Endothelial cell of umbilical vein (primary cell): ENCODE measurements at regions not wholly inside any gene's neighbourhood (a gene's known extent, or its start where the extent isn't known, plus 50 kb on each side); places are given as distances from the start of the nearest gene placed in this dataset.

Experiments used
- BruUV-seq: library from RNA; stranded (reverse); fragments of 400-500 nt; replicated peaks from 2 replicates; lab custom pipeline; 2021; lab: Mats Ljungman, UMichigan
- CTCF ChIA-PET: fragments of 300-600, 350-600 bp; sonication (Branson Sonifier 250); formaldehyde crosslinking; loops from one replicate; lab custom pipeline; 2021; ENCODE audit warnings: antibody characterized with exemption, inconsistent platforms; lab: Charles Lee
- POLR2A ChIA-PET: fragments of 300-600, 350-600 bp; sonication (Branson Sonifier 250); formaldehyde crosslinking; loops from one replicate; lab custom pipeline; 2021; ENCODE audit warnings: antibody characterized with exemption, inconsistent platforms; lab: Charles Lee
- DNase-seq: peaks from one replicate; pipeline ENCODE4 v3.0.0-alpha.2; 2011; ENCODE audit warnings: low read depth, low spot score
- FAIRE-seq: peaks from 2 replicates; lab custom pipeline; 2011; peaks lifted over from hg19 to GRCh38; lab: Jason Lieb, UNC
- H2AFZ ChIP-seq: 2 replicates; pipeline ENCODE4 v1.6.0; 2012; ENCODE audit warnings: low read depth, low read length, control low read depth, inconsistent platforms
- H3K27ac ChIP-seq: 2 replicates; pipeline ENCODE4 v1.5.1; 2011; ENCODE audit warnings: low read depth, mild to moderate bottlenecking, control low read depth, low read length, moderate library complexity; ENCODE audit not compliant: insufficient read depth
- H3K27me3 ChIP-seq, 2 experiments: 2 replicates each; pipeline versions ENCODE4 v1.6.0 to v1.6.1; 2011; ENCODE audit warnings: low read length in 2 of 2, mixed read lengths in 1 of 2; ENCODE audit not compliant: control insufficient read depth in 2 of 2, insufficient read depth in 2 of 2
- H3K36me3 ChIP-seq, 2 experiments: 2 replicates in 1 of 2; 3 replicates in 1 of 2; pipeline ENCODE4 v1.5.1; 2011; ENCODE audit warnings: low read length in 2 of 2, mild to moderate bottlenecking in 1 of 2, moderate library complexity in 1 of 2; ENCODE audit not compliant: control insufficient read depth in 2 of 2, insufficient read depth in 2 of 2; ENCODE audit errors: extremely low read depth in 1 of 2
- H3K4me1 ChIP-seq: 3 replicates; pipeline ENCODE4 v1.5.1; 2011; ENCODE audit warnings: mild to moderate bottlenecking, low read length; ENCODE audit not compliant: control insufficient read depth, insufficient read depth; ENCODE audit errors: extremely low read depth
- H3K4me2 ChIP-seq: 2 replicates; pipeline ENCODE4 v1.6.1; 2011; ENCODE audit warnings: low read length, control low read depth, mixed read lengths; ENCODE audit not compliant: insufficient read depth
- H3K4me3 ChIP-seq, 3 experiments: fragments of 200-600 bp in 1 of 3; sonication (generic), shearing (Covaris generic) in 1 of 3; replicated peaks in 1 of 3; 2 replicates each; pipeline ENCODE4 v1.5.1; 2011 to 2016; ENCODE audit warnings: control low read depth in 3 of 3, low read length in 3 of 3, mild to moderate bottlenecking in 2 of 3, inconsistent platforms in 1 of 3, low read depth in 1 of 3, moderate library complexity in 1 of 3; ENCODE audit not compliant: insufficient read depth in 1 of 3
- H3K79me2 ChIP-seq: 2 replicates; pipeline ENCODE4 v1.6.0; 2012; ENCODE audit warnings: low read length, inconsistent platforms; ENCODE audit not compliant: control insufficient read depth, insufficient read depth
- H3K9ac ChIP-seq: replicated peaks from 2 replicates; pipeline ENCODE3; 2011; ENCODE audit warnings: low read length, control low read depth; ENCODE audit not compliant: insufficient read depth; ENCODE audit errors: extremely low read depth
- H3K9me1 ChIP-seq: replicated peaks from 3 replicates; pipeline ENCODE4 v1.6.0; 2011; ENCODE audit warnings: mild to moderate bottlenecking, low read length; ENCODE audit not compliant: control insufficient read depth, insufficient read depth; ENCODE audit errors: extremely low read depth
- H3K9me3 ChIP-seq: replicated peaks from 2 replicates; pipeline ENCODE4 v1.5.1; 2012; ENCODE audit warnings: low read length, inconsistent platforms; ENCODE audit not compliant: control insufficient read depth, insufficient read depth
- H4K20me1 ChIP-seq: replicated peaks from 2 replicates; pipeline ENCODE3; 2011; ENCODE audit warnings: mild to moderate bottlenecking, low read length; ENCODE audit not compliant: control insufficient read depth, insufficient read depth; ENCODE audit errors: extremely low read depth
- CTCF ChIP-seq, 2 donors: IDR thresholded peaks; 1 replicate in 1 of 2; 2 replicates in 1 of 2; pipeline ENCODE4 v1.5.1; 2011; ENCODE audit warnings: low read length in 2 of 2, mild to moderate bottlenecking in 2 of 2, moderate library complexity in 2 of 2, control low read depth in 1 of 2, inconsistent platforms in 1 of 2, low read depth in 1 of 2; ENCODE audit not compliant: insufficient read depth in 1 of 2; ENCODE audit errors: extremely low read depth in 1 of 2
- EZH2 ChIP-seq: IDR thresholded peaks from 2 replicates; pipeline ENCODE4 v1.6.1; 2012; ENCODE audit warnings: borderline replicate concordance, low read depth, mild to moderate bottlenecking, moderate library complexity, low read length, inconsistent platforms; ENCODE audit not compliant: severe bottlenecking
- FOS ChIP-seq: IDR thresholded peaks from 2 replicates; pipeline ENCODE4 v1.6.1; 2011; ENCODE audit warnings: mild to moderate bottlenecking, low read length, moderate library complexity, borderline replicate concordance; ENCODE audit not compliant: insufficient read depth
- GATA2 ChIP-seq: IDR thresholded peaks from 2 replicates; pipeline ENCODE4 v1.7.0; 2011; ENCODE audit warnings: low read depth, mild to moderate bottlenecking, moderate library complexity, mixed read lengths, low read length; ENCODE audit not compliant: insufficient read length, insufficient read depth
- JUN ChIP-seq: IDR thresholded peaks from 2 replicates; pipeline ENCODE4 v1.6.1; 2011; ENCODE audit warnings: borderline replicate concordance, low read depth; ENCODE audit not compliant: insufficient read length, insufficient read depth
- MAX ChIP-seq: IDR thresholded peaks from 2 replicates; pipeline ENCODE4 v1.6.1; 2011; ENCODE audit not compliant: insufficient read depth, insufficient read length
- MYC ChIP-seq: IDR thresholded peaks from one replicate; pipeline ENCODE4 v1.6.1; 2011; ENCODE audit warnings: mild to moderate bottlenecking, low read depth, low read length
- POLR2A ChIP-seq: IDR thresholded peaks from 2 replicates; pipeline ENCODE4 v1.6.1; 2012; ENCODE audit warnings: low read depth, mild to moderate bottlenecking, control low read depth, low read length
- POLR2AphosphoS5 ChIP-seq: IDR thresholded peaks from 2 replicates; pipeline ENCODE4 v1.6.1; 2012; ENCODE audit warnings: low read depth, mild to moderate bottlenecking, control low read depth, low read length, moderate library complexity; ENCODE audit not compliant: insufficient read depth
- dilution Hi-C: fragments of 300-500 bp; cut with MboI; formaldehyde crosslinking; loops from one replicate; pipeline ENCODE4 v1.15.0; 2019; ENCODE audit warnings: low sequenced_read_pairs; ENCODE audit not compliant: extremely low pct_ligation_motif_present
- intact Hi-C: fragments of 100-400 bp; cut with micrococcal nuclease; formaldehyde crosslinking; loops from one replicate; pipeline ENCODE4 v1.10.0; 2022

DNA sequence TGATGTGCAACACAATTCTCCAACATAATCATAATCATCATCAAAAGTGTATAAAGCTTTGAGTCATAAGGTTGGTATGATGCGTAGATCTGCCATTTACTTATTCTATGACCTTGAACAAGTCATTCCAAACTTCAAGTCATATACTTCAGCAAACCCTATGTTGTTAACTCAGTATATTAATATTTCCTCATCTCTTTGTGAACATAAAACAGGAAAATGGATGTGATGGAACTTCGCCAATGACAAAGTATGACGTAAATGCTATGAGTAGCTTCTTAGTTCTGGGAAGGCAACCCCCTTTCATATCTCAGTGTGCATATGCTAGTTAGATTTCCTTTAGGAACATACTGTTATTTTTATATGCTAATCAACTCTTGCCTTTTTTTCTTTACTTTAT, 102.7 kb upstream of the ANO3 start:
- intact Hi-C loops = loop anchor here (1.0 to 5.0 kb wide), 5 partner anchors 56 to 1722 kb away; no protein-coding TSS in a partner anchor
- Histone ChIP-seq H3K4me1 (peaks cover 52% of the 10 kb centered on the region), H3K27me3 (no peaks in the 10 kb centered on the region), H3K36me3 (no peaks in the 10 kb centered on the region), H3K4me2 (peak overlapping the region; percentile 56), H3K9me1 (no peaks in the 10 kb centered on the region), H3K79me2 (no peaks in the 10 kb centered on the region), H4K20me1 (no peaks in the 10 kb centered on the region), H3K9me3 (no peaks in the 10 kb centered on the region), H2AFZ (no peak overlapping the region), H3K9ac (peak overlapping the region; percentile 75), H3K4me3 (peak overlapping the region in 1 of 3 experiments; percentile 1), H3K27ac (peak overlapping the region; percentile 92)
- ChIA-PET POLR2A (no interaction called here), CTCF (interaction anchor here (0.7 to 3.9 kb wide), 10 partner anchors 9 to 1843 kb away, joined by 3 to 142 read pairs (median 4); no protein-coding TSS in a partner anchor)
- DNase-seq (peak; percentile 99), FAIRE-seq (peak; percentile 78)
- BruUV-seq = no TSS peak
- dilution Hi-C loops = loop anchor here (25.0 kb wide), 1 partner anchor 242 kb away; no protein-coding TSS in a partner anchor
- no peak for TF ChIP-seq CTCF (IDR thresholded peaks at IDR 0.05; ENCODE audit: extremely low read depth in 1 of 2, insufficient read depth in 1 of 2, low read depth in 1 of 2, low read length in 2 of 2)
- peak; percentile 20 for TF ChIP-seq POLR2A
- no peak for TF ChIP-seq MAX
- TF ChIP-seq EZH2 = no peak
- peak; percentile 64 for TF ChIP-seq POLR2AphosphoS5
- TF ChIP-seq MYC = no peak
- TF ChIP-seq FOS = peak; percentile 77
- peak; percentile 86 for TF ChIP-seq JUN
- peak; percentile 84 for TF ChIP-seq GATA2
